Activated naive CD8-positive, alpha-beta T cell treated with anti-CD3 and anti-CD28 coated beads, Interleukin-2, amount 50 U/mL, for 24 hours (primary cell): ENCODE measurements at regions not wholly inside any gene's neighbourhood (a gene's known extent, or its start where the extent isn't known, plus 50 kb on each side); places are given as distances from the start of the nearest gene placed in this dataset.
"Not testable (repeated sequence)": the region's sequence is repeated elsewhere in the genome, so short reads cannot be mapped to it uniquely, and the experiment has no call there.

Experiments
- ATAC-seq: fragments of 150-1000 bp; cut with Tn5 transposase; one replicate; pipeline ENCODE4 v1.10.0; 2021
- DNase-seq: peaks from one replicate; pipeline ENCODE4 v3.0.0; 2021
- H3K27ac Mint-ChIP-seq: one replicate; pipeline ENCODE4 v1.8.0; 2021; ENCODE audit warnings: mild to moderate bottlenecking, mixed read lengths
- H3K27me3 Mint-ChIP-seq: one replicate; pipeline ENCODE4 v1.8.0; 2021; ENCODE audit warnings: mixed read lengths
- H3K36me3 Mint-ChIP-seq: one replicate; pipeline ENCODE4 v1.8.0; 2021; ENCODE audit warnings: low read depth, mixed read lengths
- H3K4me1 Mint-ChIP-seq: one replicate; pipeline ENCODE4 v1.8.0; 2021; ENCODE audit warnings: mixed read lengths
- H3K4me3 Mint-ChIP-seq: one replicate; pipeline ENCODE4 v1.8.0; 2021; ENCODE audit warnings: mild to moderate bottlenecking, moderate library complexity, mixed read lengths
- H3K9me3 Mint-ChIP-seq: one replicate; pipeline ENCODE4 v1.8.0; 2021; ENCODE audit warnings: mixed read lengths

DNA sequence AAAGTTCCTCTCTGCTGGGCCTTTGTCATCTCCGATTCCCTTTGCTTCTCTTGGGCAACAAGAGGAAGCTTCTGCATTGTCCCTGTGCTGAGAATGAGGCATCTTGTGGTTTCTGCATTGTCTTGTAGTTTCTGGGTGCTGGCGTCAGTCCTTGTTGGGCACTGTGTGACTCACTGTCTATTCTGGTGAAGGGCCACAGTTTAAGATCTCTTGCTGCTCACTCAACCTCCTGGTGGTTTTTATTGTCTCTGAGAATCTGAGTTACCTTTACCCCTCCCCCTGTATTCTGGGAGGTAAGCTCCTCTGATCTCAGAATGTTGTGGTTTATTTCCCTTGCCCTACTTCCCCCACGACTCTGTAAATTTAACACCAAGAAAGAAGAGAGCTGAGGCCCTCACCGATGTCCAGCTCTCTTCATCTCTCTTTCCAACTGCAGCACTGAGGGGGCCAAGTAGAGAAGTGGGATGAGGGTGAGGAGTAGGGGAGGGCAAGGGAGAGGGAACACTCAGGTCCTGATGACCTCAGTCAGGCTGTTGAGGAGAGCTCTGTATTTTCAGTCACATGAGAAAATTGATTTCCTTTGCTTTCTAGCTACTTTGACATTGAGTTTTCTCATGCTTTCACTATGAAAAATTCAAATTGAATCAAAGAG lies 441.6 kb upstream of the PITX2 start:
- Mint-ChIP-seq H3K27me3 (no peaks in the 10 kb centered on the region), H3K4me3 (no peak overlapping the region), H3K36me3 (no peaks in the 10 kb centered on the region), H3K27ac (no peak overlapping the region), H3K4me1 (no peaks in the 10 kb centered on the region), H3K9me3 (no peaks in the 10 kb centered on the region)
- no peak for DNase-seq
- ATAC-seq, result no peak

DNA sequence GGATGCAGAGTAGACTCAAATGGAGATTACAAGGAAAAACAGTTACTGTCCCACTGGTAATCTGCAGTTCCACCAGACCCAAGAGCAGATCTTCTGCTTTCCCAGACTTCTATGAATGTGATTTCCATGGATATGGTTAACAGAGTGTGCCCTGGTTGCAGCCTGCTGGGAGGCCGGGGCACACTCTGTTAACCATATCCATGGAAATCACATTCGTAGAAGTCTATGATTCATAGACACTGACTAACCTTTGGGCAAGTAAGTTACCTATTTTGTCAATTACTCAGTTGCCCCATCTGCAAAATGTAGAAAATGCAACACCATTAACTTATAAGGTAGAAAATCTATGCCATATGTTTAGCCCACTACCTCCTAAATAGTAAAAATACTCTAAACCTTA lies 443.1 kb upstream of the PITX2 start:
- H3K27me3 Mint-ChIP-seq, result no peaks in the 10 kb centered on the region
- H3K4me1 Mint-ChIP-seq, result no peaks in the 10 kb centered on the region
- no peak overlapping the region for H3K27ac Mint-ChIP-seq
- no peaks in the 10 kb centered on the region for H3K9me3 Mint-ChIP-seq
- no peak overlapping the region for H3K4me3 Mint-ChIP-seq
- ATAC-seq (no peak), DNase-seq (no peak)
- no peaks in the 10 kb centered on the region for H3K36me3 Mint-ChIP-seq

DNA sequence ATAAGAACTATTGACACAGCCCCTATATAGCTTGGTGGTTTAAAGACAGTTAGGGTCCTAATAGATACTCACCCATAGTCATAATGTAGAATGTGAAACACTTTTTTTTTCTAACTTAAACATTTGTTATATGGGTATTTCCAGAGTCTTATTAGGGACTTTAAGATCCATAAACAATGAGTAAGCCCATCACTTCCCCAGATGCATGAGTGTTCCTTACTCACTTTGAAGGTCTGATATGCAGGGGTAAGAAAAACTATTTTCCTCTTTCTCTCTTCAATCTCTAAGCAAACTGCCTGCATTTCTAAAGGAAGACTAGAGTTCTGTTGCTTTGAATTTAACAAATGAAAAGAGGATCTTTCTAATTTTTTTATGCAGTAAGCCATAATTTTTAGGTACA lies 443.6 kb upstream of the PITX2 start:
- no peak overlapping the region for H3K27ac Mint-ChIP-seq
- no peak overlapping the region for H3K4me3 Mint-ChIP-seq
- no peaks in the 10 kb centered on the region for H3K9me3 Mint-ChIP-seq
- H3K36me3 Mint-ChIP-seq, result no peaks in the 10 kb centered on the region
- no peak for DNase-seq
- ATAC-seq, result no peak
- no peaks in the 10 kb centered on the region for H3K27me3 Mint-ChIP-seq
- H3K4me1 Mint-ChIP-seq, result no peaks in the 10 kb centered on the region

DNA sequence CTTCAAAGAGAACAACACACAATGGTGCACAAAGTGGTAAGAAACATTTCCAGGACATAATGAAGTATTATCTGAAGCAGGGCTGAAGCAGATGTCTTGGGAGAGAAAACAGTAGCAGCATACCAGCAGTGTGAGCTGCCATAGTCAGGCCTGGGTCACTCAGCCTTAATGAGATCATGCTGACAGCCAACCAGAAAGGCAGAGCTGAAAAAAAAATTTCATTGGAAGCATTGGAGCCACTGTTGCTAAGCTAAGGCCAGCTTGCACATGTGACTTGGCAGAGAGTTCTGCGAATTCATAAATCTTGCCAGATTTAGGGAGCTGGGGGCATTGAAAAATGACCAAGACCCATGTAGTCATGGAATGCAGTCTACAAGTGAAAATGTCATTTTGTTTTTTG lies 444.0 kb upstream of the PITX2 start:
- no peak overlapping the region for H3K4me3 Mint-ChIP-seq
- H3K4me1 Mint-ChIP-seq, result no peaks in the 10 kb centered on the region
- H3K27ac Mint-ChIP-seq, result no peak overlapping the region
- no peaks in the 10 kb centered on the region for H3K27me3 Mint-ChIP-seq
- ATAC-seq (no peak), DNase-seq (no peak)
- no peaks in the 10 kb centered on the region for H3K36me3 Mint-ChIP-seq
- H3K9me3 Mint-ChIP-seq, result no peaks in the 10 kb centered on the region

DNA sequence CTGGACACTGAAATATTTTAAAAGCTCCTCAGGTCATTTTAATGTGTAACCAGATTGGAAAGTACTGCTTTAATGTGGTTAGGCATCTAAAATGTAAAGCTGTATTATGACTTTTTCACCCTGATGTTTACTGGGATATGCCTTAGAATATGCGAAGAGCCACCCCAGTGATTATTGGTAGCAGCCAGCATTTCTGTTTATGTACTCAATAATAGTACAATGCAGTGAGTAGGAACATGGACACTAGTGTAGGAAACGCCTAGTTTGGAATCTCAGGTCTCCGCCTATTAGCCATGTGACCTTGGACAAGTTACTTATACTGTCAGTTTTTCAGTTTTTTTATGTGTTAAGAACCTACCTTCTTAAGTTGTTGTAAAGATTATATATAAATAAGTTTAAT lies 446.0 kb upstream of the PITX2 start:
- H3K9me3 Mint-ChIP-seq, result peaks cover 5% of the 10 kb centered on the region
- no peak overlapping the region for H3K27ac Mint-ChIP-seq
- H3K4me1 Mint-ChIP-seq, result no peaks in the 10 kb centered on the region
- H3K4me3 Mint-ChIP-seq, result no peak overlapping the region
- no peaks in the 10 kb centered on the region for H3K36me3 Mint-ChIP-seq
- DNase-seq, result no peak
- no peaks in the 10 kb centered on the region for H3K27me3 Mint-ChIP-seq
- ATAC-seq, result no peak

DNA sequence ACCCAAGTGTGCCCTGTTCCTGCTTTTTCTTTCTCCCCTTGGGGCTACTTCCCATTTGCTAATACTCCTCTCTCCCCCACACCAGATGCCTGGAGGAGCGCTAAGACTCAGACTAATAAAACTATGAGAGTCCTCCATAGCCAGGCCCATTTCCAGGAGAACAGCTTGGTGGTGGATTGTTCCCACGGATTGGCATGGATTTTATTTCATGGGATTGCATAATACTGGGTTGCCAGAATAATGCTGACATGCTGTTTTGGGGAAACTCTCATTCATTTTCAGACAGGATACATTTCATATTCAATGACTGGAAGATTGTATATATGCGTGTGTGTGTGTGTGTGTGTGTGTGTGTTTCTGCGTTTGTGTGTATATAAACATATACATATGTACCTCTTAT lies 447.5 kb upstream of the PITX2 start:
- Mint-ChIP-seq H3K27me3 (no peaks in the 10 kb centered on the region), H3K27ac (no peak overlapping the region), H3K9me3 (peaks cover 10% of the 10 kb centered on the region), H3K4me1 (no peaks in the 10 kb centered on the region), H3K4me3 (no peak overlapping the region), H3K36me3 (no peaks in the 10 kb centered on the region)
- ATAC-seq (no peak), DNase-seq (no peak)

DNA sequence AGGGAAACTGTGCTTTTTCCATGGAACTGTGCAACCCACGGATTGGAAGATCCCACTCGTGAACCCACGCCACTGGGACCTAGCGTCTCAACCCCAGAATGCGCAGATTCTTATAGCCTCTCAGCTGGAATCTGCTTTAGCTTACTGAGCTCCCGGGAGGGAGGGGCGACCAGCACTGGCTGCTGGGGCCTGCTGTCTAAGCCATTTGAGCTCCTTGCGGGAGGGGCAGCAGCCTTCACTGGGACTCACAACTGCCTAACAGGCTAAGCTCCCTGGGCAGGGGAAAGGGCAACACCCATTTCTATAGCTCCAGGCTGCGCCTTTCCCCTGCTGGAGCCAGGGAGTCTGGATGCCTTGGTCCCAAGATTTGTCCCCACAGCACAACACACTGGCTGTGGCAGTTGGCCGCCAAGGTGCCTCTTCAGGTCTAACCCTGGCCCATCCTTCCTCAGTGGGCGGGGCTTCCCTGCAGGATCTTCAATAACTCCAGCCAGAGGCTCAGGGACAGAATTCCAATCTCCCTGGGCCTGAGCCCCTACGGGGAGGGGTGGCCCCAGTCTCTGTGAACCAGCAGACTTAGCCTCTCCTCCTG lies 451.7 kb upstream of the PITX2 start:
- no peaks in the 10 kb centered on the region for H3K36me3 Mint-ChIP-seq
- no peak overlapping the region for H3K4me3 Mint-ChIP-seq
- no peak for ATAC-seq
- DNase-seq, result no peak
- H3K27me3 Mint-ChIP-seq, result no peaks in the 10 kb centered on the region
- peaks cover 20% of the 10 kb centered on the region for H3K9me3 Mint-ChIP-seq
- H3K4me1 Mint-ChIP-seq, result no peaks in the 10 kb centered on the region
- H3K27ac Mint-ChIP-seq, result no peak overlapping the region

DNA sequence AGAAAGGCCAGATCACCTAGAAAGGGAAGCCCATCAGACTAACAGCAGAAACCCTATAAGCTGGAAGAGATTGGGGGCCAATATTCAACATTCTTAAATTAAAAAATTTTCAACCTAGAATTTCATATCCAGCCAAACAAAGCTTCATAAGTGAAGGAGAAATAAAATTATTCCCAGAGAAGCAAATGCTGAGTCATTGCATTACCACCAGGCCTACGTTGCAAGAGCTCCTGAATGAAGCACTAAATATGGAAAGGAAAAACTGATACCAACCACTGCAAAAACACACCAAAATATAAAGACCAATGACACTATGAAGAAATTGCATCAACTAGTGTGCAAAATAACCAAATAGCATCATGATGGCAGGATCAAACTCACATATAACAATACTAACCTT lies 453.4 kb upstream of the PITX2 start:
- ATAC-seq, result not testable (repeated sequence)

DNA sequence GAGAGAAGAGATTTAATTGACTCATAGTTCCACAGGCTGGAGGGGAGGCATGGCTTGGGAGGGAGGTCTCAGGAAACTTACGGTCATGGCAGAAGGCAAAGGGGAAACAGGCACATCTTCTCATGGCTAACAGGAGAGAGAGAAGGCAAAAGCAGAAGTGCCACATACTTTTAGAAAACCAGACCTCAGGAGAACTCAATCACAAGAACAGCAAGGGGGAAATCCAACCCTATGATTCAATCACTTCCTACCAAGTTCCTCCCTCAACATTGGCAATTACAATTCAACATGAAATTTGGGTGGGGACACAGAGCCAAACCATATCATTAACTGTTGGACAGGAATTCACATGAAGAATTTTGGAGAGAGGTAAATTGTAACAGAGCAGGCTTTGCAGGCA lies 485.3 kb upstream of the PITX2 start:
- no peaks in the 10 kb centered on the region for H3K9me3 Mint-ChIP-seq
- DNase-seq (no peak), ATAC-seq (no peak)
- H3K36me3 Mint-ChIP-seq, result no peaks in the 10 kb centered on the region
- H3K27ac Mint-ChIP-seq, result no peak overlapping the region
- no peaks in the 10 kb centered on the region for H3K4me1 Mint-ChIP-seq
- no peaks in the 10 kb centered on the region for H3K27me3 Mint-ChIP-seq
- H3K4me3 Mint-ChIP-seq, result no peak overlapping the region

More for the DNA sequence above, 453.4 kb upstream of the PITX2 start:
- not testable (repeated sequence) for H3K27ac Mint-ChIP-seq, H3K27me3 Mint-ChIP-seq, DNase-seq, H3K36me3 Mint-ChIP-seq, H3K4me3 Mint-ChIP-seq, H3K4me1 Mint-ChIP-seq
- peaks cover 20% of the 10 kb centered on the region for H3K9me3 Mint-ChIP-seq

DNA sequence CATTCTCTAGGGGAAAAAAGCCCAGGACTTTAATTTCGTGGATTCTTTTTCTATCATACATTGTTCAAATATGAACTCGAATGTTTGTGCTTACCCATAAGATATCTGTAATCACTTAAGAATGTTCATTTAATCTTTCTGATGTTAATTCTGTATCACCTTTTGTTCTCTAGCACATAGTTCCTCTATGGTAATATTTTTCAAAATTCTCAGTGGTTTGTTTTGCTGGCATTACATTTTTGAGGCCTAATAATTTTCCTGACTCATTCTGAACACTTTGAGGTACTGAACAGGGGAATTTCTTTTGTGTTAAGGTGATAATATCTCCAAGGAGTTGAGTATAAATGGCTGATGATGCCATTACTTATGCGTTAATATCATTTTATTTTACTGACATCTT lies 490.7 kb upstream of the PITX2 start:
- Mint-ChIP-seq H3K9me3 (no peaks in the 10 kb centered on the region), H3K4me1 (no peaks in the 10 kb centered on the region), H3K27ac (no peak overlapping the region), H3K27me3 (no peaks in the 10 kb centered on the region), H3K4me3 (no peak overlapping the region), H3K36me3 (no peaks in the 10 kb centered on the region)
- ATAC-seq, result no peak
- no peak for DNase-seq

DNA sequence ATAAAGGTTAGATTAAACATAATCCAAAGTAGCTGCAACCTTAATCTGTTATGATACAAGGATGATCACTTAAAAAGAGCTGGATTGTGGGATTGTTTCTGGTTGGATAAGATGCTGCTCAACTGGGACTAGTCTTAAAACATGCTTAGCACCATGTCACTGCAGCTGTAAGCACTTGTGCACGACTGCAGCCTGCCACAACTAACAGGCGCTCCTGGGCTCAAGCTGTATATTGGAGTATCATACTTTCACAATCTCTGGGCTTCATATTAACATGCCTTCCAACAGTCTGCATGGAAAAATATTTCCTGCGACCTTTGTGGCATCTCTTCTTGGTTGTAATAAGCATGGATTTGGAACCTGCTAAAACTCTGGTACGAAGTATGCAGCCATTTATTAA lies 493.0 kb upstream of the PITX2 start:
- H3K4me3 Mint-ChIP-seq, result no peak overlapping the region
- peaks cover 5% of the 10 kb centered on the region for H3K9me3 Mint-ChIP-seq
- no peak overlapping the region for H3K27ac Mint-ChIP-seq
- no peaks in the 10 kb centered on the region for H3K4me1 Mint-ChIP-seq
- H3K36me3 Mint-ChIP-seq, result no peaks in the 10 kb centered on the region
- H3K27me3 Mint-ChIP-seq, result no peaks in the 10 kb centered on the region
- no peak for ATAC-seq
- DNase-seq, result no peak

DNA sequence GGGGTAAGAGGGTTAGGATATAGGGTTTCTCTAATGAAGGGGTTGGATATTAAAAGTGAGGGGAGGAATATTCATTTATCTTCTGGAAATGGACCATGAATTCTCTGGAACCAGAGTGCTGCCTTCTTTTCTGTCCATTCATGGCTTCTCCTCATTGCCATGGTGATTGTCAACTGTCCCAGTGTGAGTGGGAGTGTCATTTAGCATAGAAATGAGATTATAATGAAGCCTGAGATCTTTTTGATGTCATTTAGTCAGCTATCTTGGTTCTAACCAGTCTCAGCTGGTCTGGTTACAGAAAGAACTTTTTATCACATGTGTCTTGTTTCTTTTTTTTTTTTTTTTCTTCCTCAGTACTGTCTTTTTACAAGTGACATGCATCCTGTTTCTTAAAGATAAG lies 497.3 kb upstream of the PITX2 start:
- no peak for ATAC-seq
- Mint-ChIP-seq H3K27ac (no peak overlapping the region), H3K36me3 (no peaks in the 10 kb centered on the region), H3K4me3 (no peak overlapping the region), H3K4me1 (no peaks in the 10 kb centered on the region), H3K27me3 (no peaks in the 10 kb centered on the region), H3K9me3 (peaks cover 7% of the 10 kb centered on the region)
- DNase-seq, result no peak

DNA sequence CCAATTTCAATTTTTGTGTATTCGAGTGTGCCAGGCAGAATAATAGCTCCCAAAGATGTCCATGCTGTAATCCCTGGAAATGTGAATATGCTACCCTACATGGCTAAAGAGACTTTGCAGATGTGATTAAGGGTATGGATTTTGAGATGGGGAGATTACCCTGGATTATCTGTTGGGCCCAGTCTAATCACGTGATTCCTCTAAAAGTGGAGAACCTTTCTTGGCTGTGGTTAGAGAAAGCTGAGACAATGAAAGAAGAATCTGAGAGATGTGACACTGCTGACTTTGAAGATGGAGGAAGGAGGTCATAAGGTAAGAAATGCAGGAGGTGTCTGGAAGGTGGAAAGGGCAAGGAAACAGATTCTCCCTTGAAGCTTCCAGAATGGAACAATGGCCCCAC lies 503.5 kb upstream of the PITX2 start:
- no peak for DNase-seq
- Mint-ChIP-seq H3K27me3 (no peaks in the 10 kb centered on the region), H3K4me3 (no peak overlapping the region), H3K4me1 (no peaks in the 10 kb centered on the region), H3K36me3 (no peaks in the 10 kb centered on the region), H3K27ac (no peak overlapping the region), H3K9me3 (peaks cover 4% of the 10 kb centered on the region)
- ATAC-seq, result no peak

DNA sequence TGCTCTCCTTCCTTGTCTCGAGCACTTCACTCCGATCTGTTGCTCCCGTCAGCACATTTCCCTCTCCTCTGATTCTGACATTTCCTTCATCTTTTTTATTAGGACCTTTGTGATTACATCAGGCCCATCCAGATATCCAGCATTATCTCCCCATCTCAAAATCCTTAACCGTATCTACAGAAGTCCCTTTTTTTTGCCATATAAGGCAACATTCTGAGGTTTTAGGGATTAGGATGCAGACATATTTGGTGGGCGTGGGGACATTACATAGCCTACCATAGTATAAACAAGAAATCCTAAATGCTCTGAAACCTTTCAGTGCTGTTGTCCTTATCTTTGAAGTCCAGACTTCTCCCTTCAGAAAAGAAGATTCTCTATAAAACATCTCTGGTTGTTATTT lies 505.0 kb upstream of the PITX2 start:
- Mint-ChIP-seq H3K4me1 (no peaks in the 10 kb centered on the region), H3K27ac (no peak overlapping the region), H3K27me3 (no peaks in the 10 kb centered on the region), H3K36me3 (no peaks in the 10 kb centered on the region), H3K9me3 (peaks cover 4% of the 10 kb centered on the region), H3K4me3 (no peak overlapping the region)
- DNase-seq (no peak), ATAC-seq (no peak)

DNA sequence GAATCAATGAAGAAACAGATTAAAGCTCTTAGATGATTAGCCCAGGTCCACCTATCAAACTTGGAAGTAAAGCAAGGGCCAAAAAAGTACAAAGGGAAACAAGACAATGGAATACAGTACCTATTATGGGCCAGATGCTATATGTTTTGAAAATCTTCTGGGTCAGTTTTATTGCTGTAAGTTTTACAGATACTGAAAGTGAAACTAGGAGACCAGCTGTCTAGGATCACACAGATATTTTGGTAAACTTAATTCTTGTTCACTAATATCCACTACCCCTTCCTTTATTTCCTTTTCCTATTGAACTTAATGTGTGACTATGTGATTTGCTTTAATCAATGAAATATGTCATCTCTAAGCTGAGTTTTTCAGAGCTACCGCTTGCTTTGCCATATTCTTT lies 505.4 kb upstream of the PITX2 start:
- Mint-ChIP-seq H3K9me3 (peaks cover 4% of the 10 kb centered on the region), H3K36me3 (no peaks in the 10 kb centered on the region), H3K4me3 (no peak overlapping the region), H3K27me3 (no peaks in the 10 kb centered on the region), H3K27ac (no peak overlapping the region), H3K4me1 (no peaks in the 10 kb centered on the region)
- ATAC-seq (no peak), DNase-seq (no peak)

DNA sequence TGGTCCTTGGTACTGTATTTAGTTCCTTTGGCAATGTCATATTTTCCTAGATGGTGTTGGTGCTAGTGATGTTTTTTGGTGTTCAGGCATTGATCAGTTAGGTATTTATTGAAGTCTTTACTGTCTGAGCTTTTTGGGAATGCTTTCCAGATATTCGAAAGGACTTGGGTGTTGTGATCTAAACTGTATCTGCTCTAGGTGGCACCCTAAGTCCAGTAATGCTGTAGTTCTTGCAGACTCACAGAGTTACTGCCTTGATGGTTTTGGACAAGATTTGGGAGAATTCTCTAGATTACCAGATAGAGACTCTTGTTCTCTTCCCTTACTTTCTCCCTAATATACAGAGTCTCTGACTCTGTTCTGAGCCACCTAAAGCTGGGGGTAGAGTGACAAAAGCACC lies 513.6 kb upstream of the PITX2 start:
- no peak for DNase-seq
- no peak overlapping the region for H3K27ac Mint-ChIP-seq
- no peak for ATAC-seq
- H3K9me3 Mint-ChIP-seq, result no peaks in the 10 kb centered on the region
- H3K4me3 Mint-ChIP-seq, result no peak overlapping the region
- no peaks in the 10 kb centered on the region for H3K27me3 Mint-ChIP-seq
- no peaks in the 10 kb centered on the region for H3K4me1 Mint-ChIP-seq
- no peaks in the 10 kb centered on the region for H3K36me3 Mint-ChIP-seq
